HG03045 (cell line): ENCODE measurements at regions not wholly inside any gene's neighbourhood (a gene's known extent, or its start where the extent isn't known, plus 50 kb on each side); places are given as distances from the start of the nearest gene placed in this dataset.

Source experiments
- ATAC-seq: cut with Tn5 transposase; IDR thresholded peaks from one replicate; pipeline ENCODE4 v1.9.1; 2021; ENCODE audit warnings: mild to moderate bottlenecking, moderate library complexity; ENCODE audit not compliant: unreplicated experiment

- no peak for ATAC-seq
These were observed 114.5 kb downstream of the MAT2B start for GRCh38 chr5:163619951-163620350.

GRCh38 chr5:163622799-163623198 lies 117.4 kb downstream of the MAT2B start:
- ATAC-seq = no peak

- no peak for ATAC-seq
These were observed 118.1 kb downstream of the MAT2B start for GRCh38 chr5:163623524-163623923.

GRCh38 chr5:163623986-163624385 lies 118.6 kb downstream of the MAT2B start:
- ATAC-seq = no peak

GRCh38 chr5:163624431-163624830 lies 119.0 kb downstream of the MAT2B start:
- ATAC-seq = no peak

- ATAC-seq = no peak
These were observed 121.5 kb downstream of the MAT2B start for GRCh38 chr5:163626904-163627434.

GRCh38 chr5:163631856-163632255 lies 126.4 kb downstream of the MAT2B start:
- no peak for ATAC-seq

GRCh38 chr5:163633926-163634460 lies 128.6 kb downstream of the MAT2B start:
- ATAC-seq = no peak

GRCh38 chr5:163635631-163636030 lies 130.2 kb downstream of the MAT2B start:
- ATAC-seq = no peak

- ATAC-seq = no peak
These were observed 137.5 kb downstream of the MAT2B start for GRCh38 chr5:163642904-163643303.

GRCh38 chr5:163645421-163646416 lies 140.3 kb downstream of the MAT2B start:
- no peak for ATAC-seq

GRCh38 chr5:163649514-163649913 lies 144.1 kb downstream of the MAT2B start:
- no peak for ATAC-seq

- ATAC-seq = no peak
These were observed 148.1 kb downstream of the MAT2B start for GRCh38 chr5:163653526-163653925.

- no peak for ATAC-seq
These were observed 153.5 kb downstream of the MAT2B start for GRCh38 chr5:163658702-163659567.

- ATAC-seq = no peak
These were observed 154.1 kb downstream of the MAT2B start for GRCh38 chr5:163659568-163659902.

- ATAC-seq = no peak
These were observed 155.1 kb downstream of the MAT2B start for GRCh38 chr5:163660486-163660885.

GRCh38 chr5:163661360-163661759 lies 155.9 kb downstream of the MAT2B start:
- ATAC-seq = no peak

- ATAC-seq = no peak
These were observed 164.6 kb downstream of the MAT2B start for GRCh38 chr5:163670036-163670435.

- no peak for ATAC-seq
These were observed 171.7 kb downstream of the MAT2B start for GRCh38 chr5:163677092-163677491.

GRCh38 chr5:163682234-163682633 lies 176.8 kb downstream of the MAT2B start:
- no peak for ATAC-seq

- ATAC-seq = no peak
These were observed 182.0 kb downstream of the MAT2B start for GRCh38 chr5:163687414-163687813.
